T-cell (primary cell): ENCODE measurements at regions not wholly inside any gene's neighbourhood (a gene's known extent, or its start where the extent isn't known, plus 50 kb on each side); places are given as distances from the start of the nearest gene placed in this dataset.

ENCODE experiments used
- ATAC-seq, 4 experiments: fragments of 200-7000 bp in 3 of 4; fragments of 150-1000 bp in 1 of 4; cut with Tn5 transposase; replicated peaks in 1 of 4; 1 replicate in 3 of 4; 2 replicates in 1 of 4; pipeline ENCODE4 v1.10.0; 2021; ENCODE audit warnings: moderate library complexity in 3 of 4, mild to moderate bottlenecking in 2 of 4, moderate number of reproducible peaks in 1 of 4
- CTCF ChIA-PET, 2 donors: fragments of 300-600 bp; sonication (Branson Sonifier 250); formaldehyde crosslinking; loops; one replicate each; lab custom pipeline; 2022; ENCODE audit warnings: antibody characterized with exemption in 2 of 2; lab: Charles Lee
- POLR2A ChIA-PET, 2 donors: fragments of 300-600 bp; sonication (Branson Sonifier 250); formaldehyde crosslinking; loops; one replicate each; lab custom pipeline; 2022; ENCODE audit warnings: antibody characterized with exemption in 2 of 2; lab: Charles Lee
- DNase-seq, 35 experiments: peaks; one replicate each; pipeline versions ENCODE4 v3.0.0 to v3.0.0-alpha.2; 2013 to 2023
- H3K27ac ChIP-seq: one replicate; pipeline ENCODE4 v1.5.1; 2013; ENCODE audit warnings: low read length
- H3K27me3 ChIP-seq, 2 experiments: replicated peaks in 1 of 2; 1 replicate in 1 of 2; 2 replicates in 1 of 2; pipeline versions ENCODE4 v1.6.1 to v1.7.0; 2013; ENCODE audit warnings: low read length in 1 of 2, mixed read lengths in 1 of 2; ENCODE audit not compliant: control insufficient read depth in 2 of 2, insufficient read depth in 2 of 2; ENCODE audit errors: extremely low read depth in 1 of 2
- H3K36me3 ChIP-seq, 2 donors: 1 replicate in 1 of 2; 2 replicates in 1 of 2; pipeline versions ENCODE4 v1.6.1 to v1.7.0; 2013; ENCODE audit warnings: low read length in 1 of 2; ENCODE audit not compliant: control insufficient read depth in 2 of 2, insufficient read depth in 1 of 2; ENCODE audit errors: extremely low read depth in 1 of 2
- H3K4me1 ChIP-seq, 2 experiments: 1 replicate in 1 of 2; 2 replicates in 1 of 2; pipeline versions ENCODE4 v1.6.1 to v1.7.0; 2013; ENCODE audit warnings: low read length in 2 of 2, mixed read lengths in 1 of 2; ENCODE audit not compliant: insufficient read depth in 2 of 2, control insufficient read depth in 1 of 2; ENCODE audit errors: extremely low read depth in 1 of 2
- H3K4me3 ChIP-seq, 2 donors: 1 replicate in 1 of 2; 2 replicates in 1 of 2; pipeline versions ENCODE4 v1.5.1 to v1.7.0; 2013; ENCODE audit warnings: mild to moderate bottlenecking in 2 of 2, low read length in 1 of 2, moderate library complexity in 1 of 2; ENCODE audit not compliant: control insufficient read depth in 1 of 2; ENCODE audit errors: extremely low read depth in 1 of 2
- H3K9me3 ChIP-seq: 2 replicates; pipeline ENCODE4 v1.7.0; 2013
- H3K27ac Mint-ChIP-seq, 2 donors: one replicate each; pipeline ENCODE4 v1.8.0; 2020 to 2021; ENCODE audit warnings: mild to moderate bottlenecking in 2 of 2, mixed read lengths in 2 of 2
- H3K27me3 Mint-ChIP-seq, 2 donors: one replicate each; pipeline ENCODE4 v1.8.0; 2021 to 2022; ENCODE audit warnings: mixed read lengths in 2 of 2
- H3K36me3 Mint-ChIP-seq: one replicate; pipeline ENCODE4 v1.8.0; 2021; ENCODE audit warnings: mixed read lengths
- H3K4me1 Mint-ChIP-seq, 3 donors: one replicate each; pipeline ENCODE4 v1.8.0; 2020 to 2022; ENCODE audit warnings: mixed read lengths in 3 of 3, mild to moderate bottlenecking in 1 of 3
- H3K4me3 Mint-ChIP-seq, 3 donors: one replicate each; pipeline ENCODE4 v1.8.0; 2020 to 2022; ENCODE audit warnings: mild to moderate bottlenecking in 3 of 3, mixed read lengths in 3 of 3, moderate library complexity in 3 of 3
- H3K9me3 Mint-ChIP-seq, 3 donors: one replicate each; pipeline ENCODE4 v1.8.0; 2020 to 2022; ENCODE audit warnings: mixed read lengths in 3 of 3
- WGBS: methylation state at CpG from one replicate; pipeline ENCODE4 v1.1.5; 2013; ENCODE audit warnings: missing lambda C conversion rate; ENCODE audit not compliant: insufficient coverage; 5-methylcytosine and 5-hydroxymethylcytosine counted together

DNA sequence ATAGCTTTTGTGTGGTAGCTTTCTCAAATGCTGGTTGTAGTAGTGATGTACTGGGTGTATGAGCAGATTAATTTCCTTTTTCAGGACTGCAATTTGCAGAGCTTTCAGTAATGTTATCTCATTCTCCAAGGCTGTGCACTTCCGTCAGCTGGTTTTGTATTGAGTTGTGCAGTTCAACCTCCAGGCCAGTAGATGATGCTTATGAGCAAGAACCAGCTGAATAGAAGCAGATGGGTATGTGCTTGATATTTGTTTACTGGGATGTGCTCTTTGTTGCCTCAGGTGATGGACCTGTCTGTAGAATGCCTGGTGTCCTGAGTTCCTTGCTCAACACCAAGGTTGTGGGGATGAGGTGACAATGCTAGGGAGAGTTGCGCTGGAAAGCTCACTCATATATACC, 462.8 kb downstream of the PCDH18 start:
- H3K36me3 Mint-ChIP-seq, result no peaks in the 10 kb centered on the region
- WGBS, result 100% methylated on average over 1 of the region's 2 CpGs
- H3K27me3 ChIP-seq, result no peaks in the 10 kb centered on the region
- no peak overlapping the region for H3K4me3 Mint-ChIP-seq
- POLR2A ChIA-PET, result no interaction called here
- H3K9me3 Mint-ChIP-seq, result peaks cover 18 to 31% (median 27%) of the 10 kb centered on the region in 3 donors
- DNase-seq (no peak), ATAC-seq (no peak)
- H3K36me3 ChIP-seq, result no peaks in the 10 kb centered on the region
- H3K27ac Mint-ChIP-seq, result no peak overlapping the region
- CTCF ChIA-PET, result no interaction called here
- no peak overlapping the region for H3K27ac ChIP-seq
- no peak overlapping the region for H3K4me3 ChIP-seq
- H3K4me1 Mint-ChIP-seq, result no peaks in the 10 kb centered on the region
- no peaks in the 10 kb centered on the region for H3K27me3 Mint-ChIP-seq
- H3K9me3 ChIP-seq, result no peaks in the 10 kb centered on the region
- H3K4me1 ChIP-seq, result no peaks in the 10 kb centered on the region

DNA sequence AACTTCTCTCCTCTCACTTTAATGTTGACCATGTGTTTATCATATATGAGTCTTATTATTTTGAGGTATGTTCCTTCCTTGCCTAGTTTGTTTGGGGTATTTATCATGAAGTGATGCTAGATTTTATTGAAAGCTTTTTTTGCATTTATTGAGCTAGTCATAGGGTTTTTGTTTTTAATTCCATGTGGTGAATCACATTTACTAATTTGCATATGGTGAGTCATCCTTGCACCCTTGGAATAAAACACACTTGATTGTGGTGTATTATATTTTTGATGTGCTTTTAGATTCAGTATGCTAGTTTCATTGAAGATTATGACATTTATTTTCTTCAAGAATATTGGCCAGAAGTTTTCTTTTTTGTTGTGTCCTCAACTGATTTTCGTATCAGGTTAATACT, 464.6 kb downstream of the PCDH18 start:
- no peak overlapping the region for H3K4me3 ChIP-seq
- no peak overlapping the region for H3K27ac Mint-ChIP-seq
- H3K9me3 ChIP-seq, result no peaks in the 10 kb centered on the region
- no peaks in the 10 kb centered on the region for H3K4me1 Mint-ChIP-seq
- H3K27ac ChIP-seq, result no peak overlapping the region
- DNase-seq (no peak), ATAC-seq (no peak)
- H3K9me3 Mint-ChIP-seq, result peaks cover 14 to 28% (median 27%) of the 10 kb centered on the region in 3 donors
- H3K27me3 ChIP-seq, result no peaks in the 10 kb centered on the region
- no peaks in the 10 kb centered on the region for H3K36me3 Mint-ChIP-seq
- H3K4me1 ChIP-seq, result no peaks in the 10 kb centered on the region
- ChIA-PET POLR2A (no interaction called here), CTCF (no interaction called here)
- no peaks in the 10 kb centered on the region for H3K36me3 ChIP-seq
- no peak overlapping the region for H3K4me3 Mint-ChIP-seq
- H3K27me3 Mint-ChIP-seq, result no peaks in the 10 kb centered on the region
- no CpG with 5 or more reads among the region's 1 CpG for WGBS

DNA sequence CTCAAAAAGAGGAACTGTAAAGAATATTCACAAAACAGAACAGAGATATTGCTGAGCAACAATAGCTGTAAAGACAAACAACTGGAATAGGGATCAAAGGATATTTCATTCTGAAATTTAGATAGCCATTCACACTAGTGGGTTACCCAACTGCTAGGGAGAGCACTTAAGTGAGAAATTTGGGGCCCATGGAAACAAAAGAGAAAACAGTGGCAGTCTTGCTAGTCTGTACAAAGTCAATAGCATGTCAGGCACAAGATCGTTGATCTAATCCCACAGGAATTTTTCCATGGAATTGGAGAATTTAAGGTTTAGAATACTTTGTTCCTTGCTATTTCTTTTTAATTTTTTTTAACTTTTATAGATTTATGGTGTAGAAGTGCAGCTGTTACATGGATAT, 467.0 kb downstream of the PCDH18 start:
- Mint-ChIP-seq H3K4me1 (no peaks in the 10 kb centered on the region), H3K27me3 (no peaks in the 10 kb centered on the region), H3K9me3 (peaks cover 14 to 25% (median 24%) of the 10 kb centered on the region in 3 donors), H3K4me3 (no peak overlapping the region), H3K36me3 (no peaks in the 10 kb centered on the region), H3K27ac (no peak overlapping the region)
- no peak overlapping the region for H3K4me3 ChIP-seq
- H3K27me3 ChIP-seq, result no peaks in the 10 kb centered on the region
- CTCF ChIA-PET, result no interaction called here
- WGBS, result no CpG with 5 or more reads among the region's 1 CpG
- no peaks in the 10 kb centered on the region for H3K36me3 ChIP-seq
- DNase-seq (no peak), ATAC-seq (no peak)
- no peaks in the 10 kb centered on the region for H3K9me3 ChIP-seq
- POLR2A ChIA-PET, result no interaction called here
- H3K27ac ChIP-seq, result no peak overlapping the region
- no peaks in the 10 kb centered on the region for H3K4me1 ChIP-seq

DNA sequence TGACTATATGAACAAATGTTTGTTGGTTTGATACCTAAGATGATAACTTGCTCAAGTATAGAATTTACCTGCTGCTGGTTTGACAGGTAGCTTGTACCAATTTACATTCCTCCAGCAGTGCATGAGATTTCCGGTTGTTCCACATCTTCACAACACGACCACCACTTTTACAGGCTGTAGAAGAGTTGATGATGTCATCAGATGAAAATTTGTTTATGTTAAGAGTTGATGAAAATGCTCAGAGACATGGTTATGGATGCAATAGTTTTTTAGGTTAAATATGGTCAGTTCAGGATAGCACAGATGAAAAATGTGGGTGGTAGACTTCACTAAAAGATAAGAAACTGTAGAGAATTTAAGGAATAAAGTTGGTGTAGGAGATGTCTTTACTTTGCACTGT, 468.3 kb downstream of the PCDH18 start:
- Histone ChIP-seq H3K36me3 (no peaks in the 10 kb centered on the region), H3K27ac (no peak overlapping the region), H3K27me3 (no peaks in the 10 kb centered on the region), H3K4me1 (no peaks in the 10 kb centered on the region), H3K9me3 (no peaks in the 10 kb centered on the region), H3K4me3 (no peak overlapping the region)
- H3K9me3 Mint-ChIP-seq, result peaks cover 14 to 21% (median 21%) of the 10 kb centered on the region in 3 donors
- ATAC-seq (no peak), DNase-seq (no peak)
- no peaks in the 10 kb centered on the region for H3K36me3 Mint-ChIP-seq
- H3K4me3 Mint-ChIP-seq, result no peak overlapping the region
- POLR2A ChIA-PET, result interaction anchor here in 1 of 2 donors (0.6 kb wide), 1 partner anchor 1955 kb away, joined by 3 read pairs; no protein-coding TSS in a partner anchor
- no peak overlapping the region for H3K27ac Mint-ChIP-seq
- no CpG with 5 or more reads among the region's 2 CpGs for WGBS
- CTCF ChIA-PET, result no interaction called here
- H3K27me3 Mint-ChIP-seq, result no peaks in the 10 kb centered on the region
- H3K4me1 Mint-ChIP-seq, result no peaks in the 10 kb centered on the region

DNA sequence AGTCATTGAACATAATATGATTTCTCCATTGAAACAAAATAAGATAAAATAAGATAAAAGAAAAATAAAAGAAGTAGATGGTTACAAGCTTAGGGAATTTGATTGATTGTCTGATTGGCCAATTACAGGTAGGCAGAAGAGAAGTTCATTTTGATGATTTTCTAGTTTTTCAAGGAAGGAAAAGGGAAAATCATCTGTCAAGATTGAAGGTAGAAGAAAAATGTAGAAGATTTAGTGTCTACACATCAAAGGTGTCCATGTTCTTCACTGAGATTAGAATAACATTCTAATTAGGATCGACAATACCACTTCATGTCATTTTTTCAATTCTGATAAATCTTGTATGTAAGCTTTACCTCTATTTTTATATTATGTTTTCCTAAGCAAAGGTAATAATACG, 489.1 kb downstream of the PCDH18 start:
- Mint-ChIP-seq H3K9me3 (peaks cover 0 to 17% (median 5%) of the 10 kb centered on the region in 3 donors), H3K27ac (no peak overlapping the region), H3K4me3 (no peak overlapping the region), H3K4me1 (no peaks in the 10 kb centered on the region), H3K36me3 (no peaks in the 10 kb centered on the region), H3K27me3 (no peaks in the 10 kb centered on the region)
- DNase-seq (no peak), ATAC-seq (no peak)
- H3K9me3 ChIP-seq, result no peaks in the 10 kb centered on the region
- ChIA-PET POLR2A (interaction anchor here in 1 of 2 donors (0.6 kb wide), 1 partner anchor 377 kb away, joined by 4 read pairs; no protein-coding TSS in a partner anchor), CTCF (no interaction called here)
- no peaks in the 10 kb centered on the region for H3K27me3 ChIP-seq
- H3K4me3 ChIP-seq, result no peak overlapping the region
- H3K27ac ChIP-seq, result no peak overlapping the region
- no CpG with 5 or more reads among the region's 2 CpGs for WGBS
- no peaks in the 10 kb centered on the region for H3K36me3 ChIP-seq
- H3K4me1 ChIP-seq, result no peaks in the 10 kb centered on the region

DNA sequence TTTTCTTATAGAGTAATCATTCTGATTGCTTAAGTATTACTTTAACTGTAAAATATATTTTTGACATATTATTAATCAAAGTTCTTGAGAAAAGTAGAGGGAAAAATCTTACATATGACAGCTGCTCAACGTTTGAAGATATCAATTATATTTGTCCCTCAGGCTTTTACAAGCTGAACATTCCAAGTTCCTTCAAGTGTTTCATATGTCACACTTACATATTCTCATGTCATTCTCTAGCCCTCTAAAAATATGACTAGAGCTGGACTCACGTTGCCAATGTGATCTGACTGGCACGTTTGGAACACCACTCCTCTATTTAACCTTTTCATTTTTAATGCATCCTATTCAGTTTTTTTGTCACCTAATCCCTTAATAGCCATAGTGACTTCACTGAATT, 492.9 kb downstream of the PCDH18 start:
- WGBS, result 55% methylated on average over 2 of the region's 3 CpGs
- POLR2A ChIA-PET, result no interaction called here
- no peaks in the 10 kb centered on the region for H3K36me3 ChIP-seq
- DNase-seq (no peak), ATAC-seq (no peak)
- no peak overlapping the region for H3K27ac ChIP-seq
- no peak overlapping the region for H3K27ac Mint-ChIP-seq
- H3K4me1 ChIP-seq, result no peaks in the 10 kb centered on the region
- CTCF ChIA-PET, result no interaction called here
- H3K9me3 ChIP-seq, result no peaks in the 10 kb centered on the region
- H3K27me3 ChIP-seq, result no peaks in the 10 kb centered on the region
- no peaks in the 10 kb centered on the region for H3K27me3 Mint-ChIP-seq
- H3K36me3 Mint-ChIP-seq, result no peaks in the 10 kb centered on the region
- no peak overlapping the region for H3K4me3 Mint-ChIP-seq
- no peaks in the 10 kb centered on the region for H3K4me1 Mint-ChIP-seq
- peaks cover 0 to 9% (median 8%) of the 10 kb centered on the region in 3 donors for H3K9me3 Mint-ChIP-seq
- H3K4me3 ChIP-seq, result no peak overlapping the region

DNA sequence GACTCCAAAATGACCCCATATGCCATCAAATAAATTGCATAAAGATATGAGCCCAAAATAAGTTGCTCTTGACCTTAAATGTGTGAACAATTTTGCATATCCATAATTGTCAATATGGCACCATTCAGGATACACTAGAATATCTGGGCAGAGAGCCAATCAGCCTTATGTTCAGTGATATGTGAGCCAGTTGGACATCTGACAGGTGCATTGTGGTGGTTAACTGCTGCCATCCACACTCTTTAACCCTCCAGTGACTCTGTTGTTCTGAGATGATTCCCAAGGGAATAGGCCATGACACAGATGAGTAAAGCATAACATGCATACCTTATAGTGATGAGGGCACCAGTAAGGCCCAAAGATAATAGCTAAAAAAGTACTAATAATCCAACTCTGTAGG, 500.1 kb downstream of the PCDH18 start:
- Mint-ChIP-seq H3K27me3 (no peaks in the 10 kb centered on the region), H3K27ac (no peak overlapping the region), H3K9me3 (peaks cover 9 to 21% (median 13%) of the 10 kb centered on the region in 3 donors), H3K36me3 (no peaks in the 10 kb centered on the region), H3K4me3 (no peak overlapping the region), H3K4me1 (no peaks in the 10 kb centered on the region)
- no peaks in the 10 kb centered on the region for H3K36me3 ChIP-seq
- ATAC-seq, result no peak
- POLR2A ChIA-PET, result no interaction called here
- H3K4me3 ChIP-seq, result no peak overlapping the region
- no peaks in the 10 kb centered on the region for H3K4me1 ChIP-seq
- no peaks in the 10 kb centered on the region for H3K27me3 ChIP-seq
- CTCF ChIA-PET, result no interaction called here
- no peak for DNase-seq
- H3K9me3 ChIP-seq, result no peaks in the 10 kb centered on the region
- no peak overlapping the region for H3K27ac ChIP-seq
